HepG2 (cell line): ENCODE measurements at regions not wholly inside any gene's neighbourhood (a gene's known extent, or its start where the extent isn't known, plus 50 kb on each side); places are given as distances from the start of the nearest gene placed in this dataset.

Experiments used
- ATAC-seq: fragments of 200-7000 bp; cut with Tn5 transposase; 3 replicates; pipeline ENCODE4 v1.9.1; 2020; ENCODE audit warnings: mild to moderate bottlenecking, moderate library complexity
- BruUV-seq: library from RNA; stranded (reverse); fragments of 400-500 nt; replicated peaks from 2 replicates; lab custom pipeline; 2021; lab: Mats Ljungman, UMichigan
- CTCF ChIA-PET: fragments of 300-600 bp; formaldehyde crosslinking; extraction: SDS; loops from one replicate; lab custom pipeline; 2021; ENCODE audit warnings: low total read pairs, inconsistent platforms, low intra/inter-chr PET ratio; lab: Yijun Ruan, JAX
- POLR2A ChIA-PET: fragments of 350-600 bp; sonication (Branson Sonifier 250); formaldehyde crosslinking; loops from one replicate; lab custom pipeline; 2020; ENCODE audit warnings: antibody characterized with exemption, inconsistent platforms; lab: Yijun Ruan, JAX
- DNase-seq: peaks from one replicate; pipeline ENCODE4 v3.0.0-alpha.2; 2015; ENCODE audit warnings: low spot score
- FAIRE-seq: peaks from 3 replicates; lab custom pipeline; 2011; peaks lifted over from hg19 to GRCh38; lab: Jason Lieb, UNC
- H2AFZ ChIP-seq: one replicate; pipeline ENCODE4 v1.6.1; 2011; ENCODE audit warnings: low read length, inconsistent platforms
- H3K27ac ChIP-seq: fragments of 300-600 bp; 3 replicates; pipeline ENCODE4 v1.8.0; 2011; ENCODE audit warnings: mixed run types, mild to moderate bottlenecking, mixed read lengths, low read length, inconsistent platforms; ENCODE audit not compliant: insufficient read depth; ENCODE audit errors: extremely low read length
- H3K27me3 ChIP-seq, 2 experiments: fragments of 200-600 bp in 1 of 2; 2 replicates in 1 of 2; 3 replicates in 1 of 2; pipeline versions ENCODE4 v1.6.0 to v1.8.0; 2011; ENCODE audit warnings: low read length in 2 of 2, mild to moderate bottlenecking in 2 of 2, moderate library complexity in 2 of 2, inconsistent platforms in 1 of 2; ENCODE audit not compliant: insufficient read depth in 2 of 2, control insufficient read depth in 1 of 2
- H3K36me3 ChIP-seq, 2 experiments: fragments of 200-600 bp in 1 of 2; replicated peaks in 1 of 2; 2 replicates in 1 of 2; 3 replicates in 1 of 2; pipeline versions ENCODE4 v1.5.1 to v1.8.0; 2011; ENCODE audit warnings: low read length in 2 of 2, inconsistent platforms in 1 of 2; ENCODE audit not compliant: insufficient read depth in 2 of 2, control insufficient read depth in 1 of 2
- H3K4me1 ChIP-seq: 2 replicates; pipeline ENCODE4 v1.5.1; 2012; ENCODE audit warnings: low read length, inconsistent platforms; ENCODE audit not compliant: insufficient read depth
- H3K4me2 ChIP-seq: 2 replicates; pipeline ENCODE4 v1.6.0; 2011; ENCODE audit warnings: low read depth, low read length, inconsistent platforms
- H3K4me3 ChIP-seq, 3 experiments: fragments of 200-600 bp in 1 of 3; sonication (generic), shearing (Covaris generic) in 1 of 3; replicated peaks in 1 of 3; 2 replicates each; pipeline ENCODE4 v1.5.1; 2011 to 2016; ENCODE audit warnings: low read length in 3 of 3, inconsistent platforms in 2 of 3, low read depth in 2 of 3, mild to moderate bottlenecking in 2 of 3, control low read depth in 1 of 3, mixed read lengths in 1 of 3; ENCODE audit not compliant: insufficient read depth in 1 of 3
- H3K79me2 ChIP-seq: one replicate; pipeline ENCODE4 v1.6.1; 2011; ENCODE audit warnings: low read length, inconsistent platforms; ENCODE audit not compliant: insufficient read depth
- H3K9ac ChIP-seq: 2 replicates; pipeline ENCODE4 v1.6.0; 2011; ENCODE audit warnings: mild to moderate bottlenecking, low read depth, low read length, inconsistent platforms; ENCODE audit not compliant: insufficient read depth
- H3K9me3 ChIP-seq: 2 replicates; pipeline ENCODE4 v1.5.1; 2012; ENCODE audit warnings: mild to moderate bottlenecking, low read length
- H4K20me1 ChIP-seq: 2 replicates; pipeline ENCODE4 v1.6.0; 2011; ENCODE audit warnings: inconsistent platforms, mild to moderate bottlenecking, low read length, moderate library complexity; ENCODE audit not compliant: insufficient read depth
- CAMTA2 ChIP-seq: sonication (generic); formaldehyde crosslinking; IDR thresholded peaks from 2 replicates; pipeline ENCODE4 v1.4.0; 2020; ENCODE audit warnings: mild to moderate bottlenecking, missing genetic modification reagents, borderline replicate concordance
- CBX2 ChIP-seq, 2 experiments: fragments of 200-600 bp in 1 of 2; sonication (generic); formaldehyde crosslinking in 1 of 2; IDR thresholded peaks; 2 replicates each; pipeline versions ENCODE4 v1.7.0 to v1.8.1; 2018 to 2022; ENCODE audit warnings: low read depth in 2 of 2, low read length in 1 of 2, mild to moderate bottlenecking in 1 of 2, missing genetic modification reagents in 1 of 2
- CERS6 ChIP-seq: sonication (generic); formaldehyde crosslinking; IDR thresholded peaks from 2 replicates; pipeline ENCODE4 v1.5.0; 2020; ENCODE audit warnings: missing genetic modification reagents
- DDIT3 ChIP-seq: sonication (generic); formaldehyde crosslinking; IDR thresholded peaks from 2 replicates; pipeline ENCODE4 v1.4.0; 2020; ENCODE audit warnings: mild to moderate bottlenecking, missing genetic modification reagents
- DNMT1 ChIP-seq: sonication (generic); formaldehyde crosslinking; IDR thresholded peaks from 2 replicates; pipeline ENCODE4 v1.5.1; 2020; ENCODE audit warnings: mild to moderate bottlenecking, missing genetic modification reagents
- GPBP1L1 ChIP-seq: sonication (generic); formaldehyde crosslinking; IDR thresholded peaks from 2 replicates; pipeline ENCODE4 v1.5.0; 2020; ENCODE audit warnings: mild to moderate bottlenecking, missing genetic modification reagents
- GTF2F1 ChIP-seq: fragments of 150-350 bp; IDR thresholded peaks from 2 replicates; pipeline ENCODE4 v1.6.1; 2014; ENCODE audit warnings: low read length
- GTF3A ChIP-seq: sonication (generic); formaldehyde crosslinking; conservative IDR thresholded peaks from 2 replicates; pipeline ENCODE4 v1.4.0; 2020; ENCODE audit warnings: mild to moderate bottlenecking, missing genetic modification reagents
- HDAC2 ChIP-seq: sonication (generic); formaldehyde crosslinking; IDR thresholded peaks from 2 replicates; pipeline ENCODE4 v1.4.0; 2020; ENCODE audit warnings: missing genetic modification reagents
- HOXA7 ChIP-seq: sonication (generic); formaldehyde crosslinking; IDR thresholded peaks from 2 replicates; pipeline ENCODE4 v1.8.1; 2022; ENCODE audit warnings: mild to moderate bottlenecking, missing genetic modification reagents, moderate library complexity
- MAZ ChIP-seq, 2 experiments: sonication (generic) in 1 of 2; formaldehyde crosslinking in 1 of 2; IDR thresholded peaks; 2 replicates each; pipeline versions ENCODE4 v1.5.0 to v1.6.1; 2012 to 2020; ENCODE audit warnings: low read depth in 2 of 2, mild to moderate bottlenecking in 2 of 2, borderline replicate concordance in 1 of 2, improper control_type of control experiment in 1 of 2, low read length in 1 of 2, missing genetic modification reagents in 1 of 2, moderate library complexity in 1 of 2
- MXD4 ChIP-seq: IDR thresholded peaks from 2 replicates; pipeline ENCODE4 v1.6.1; 2016; ENCODE audit warnings: mild to moderate bottlenecking, missing biosample characterization, missing genetic modification reagents
- PRDM4 ChIP-seq: sonication (generic); formaldehyde crosslinking; IDR thresholded peaks from 2 replicates; pipeline ENCODE4 v1.9.0; 2021; ENCODE audit warnings: missing genetic modification reagents, borderline replicate concordance
- PRPF4 ChIP-seq: fragments of 200-400 bp; formaldehyde crosslinking; IDR thresholded peaks from 2 replicates; pipeline ENCODE4 v1.6.1; 2016; ENCODE audit warnings: low read length, low read depth; ENCODE audit not compliant: poor library complexity, severe bottlenecking
- RAD21 ChIP-seq: fragments of 450-650 bp; formaldehyde crosslinking; IDR thresholded peaks from 2 replicates; pipeline ENCODE4 v1.5.0; 2020; ENCODE audit warnings: mild to moderate bottlenecking
- YEATS2 ChIP-seq: sonication (generic); formaldehyde crosslinking; IDR thresholded peaks from 2 replicates; pipeline ENCODE4 v1.4.0; 2020; ENCODE audit warnings: missing genetic modification reagents, borderline replicate concordance
- ZNF431 ChIP-seq: sonication (generic); formaldehyde crosslinking; IDR thresholded peaks from 2 replicates; pipeline ENCODE4 v1.9.0; 2022; ENCODE audit warnings: missing genetic modification reagents, low read depth, mild to moderate bottlenecking, borderline replicate concordance
- ZNF513 ChIP-seq: sonication (generic); formaldehyde crosslinking; conservative IDR thresholded peaks from 2 replicates; pipeline ENCODE4 v1.5.0; 2020; ENCODE audit warnings: missing genetic modification reagents
- ZNF577 ChIP-seq: sonication (generic); formaldehyde crosslinking; IDR thresholded peaks from 2 replicates; pipeline ENCODE4 v1.4.0; 2020; ENCODE audit warnings: mild to moderate bottlenecking, low read depth, missing genetic modification reagents, borderline replicate concordance
- WGBS: methylation state at CpG from one replicate; pipeline ENCODE4 v1.1.6; 2017; ENCODE audit warnings: low lambda C conversion rate; 5-methylcytosine and 5-hydroxymethylcytosine counted together
- in situ Hi-C: cut with HindIII; loops from 2 replicates; pipeline ENCODE4 v1.10.0; 2017; ENCODE audit warnings: low pct_unique_long_range_greater_than_20kb; ENCODE audit not compliant: extremely low pct_ligation_motif_present
- intact Hi-C: fragments of 100-400 bp; cut with micrococcal nuclease; formaldehyde crosslinking; loops from one replicate; pipeline ENCODE4 v1.10.0; 2022; ENCODE audit not compliant: unreplicated experiment

- CTCF ChIA-PET, result no interaction called here
- no peaks in the 10 kb centered on the region for H3K36me3 ChIP-seq
- no peak overlapping the region for H3K27ac ChIP-seq
- no peak for DNase-seq
- in situ Hi-C loops, result no loop called here
- H2AFZ ChIP-seq, result no peak overlapping the region
- no peaks in the 10 kb centered on the region for H3K9me3 ChIP-seq
- H4K20me1 ChIP-seq, result no peaks in the 10 kb centered on the region
- POLR2A ChIA-PET, result no interaction called here
- H3K4me3 ChIP-seq, result no peak overlapping the region
- WGBS, result 61% methylated on average over 3 of the region's 3 CpGs
- intact Hi-C loops, result no loop called here
- no peak overlapping the region for H3K4me2 ChIP-seq
- FAIRE-seq, result no peak
- H3K79me2 ChIP-seq, result no peaks in the 10 kb centered on the region
- BruUV-seq, result no TSS peak
- no peak overlapping the region for H3K9ac ChIP-seq
- ATAC-seq, result no peak
- H3K27me3 ChIP-seq, result no peaks in the 10 kb centered on the region
- no peaks in the 10 kb centered on the region for H3K4me1 ChIP-seq
- TF ChIP-seq GPBP1L1 (CRISPR knock-in tag) (no peak), DNMT1 (CRISPR knock-in tag) (no peak), GTF3A (CRISPR knock-in tag) (no peak), PRDM4 (CRISPR knock-in tag) (no peak), ZNF431 (CRISPR knock-in tag) (no peak), CAMTA2 (CRISPR knock-in tag) (no peak), RAD21 (CRISPR knock-in tag) (no peak), MXD4 (CRISPR knock-in tag) (no peak), PRPF4 (no peak), DDIT3 (CRISPR knock-in tag) (no peak), YEATS2 (CRISPR knock-in tag) (no peak), MAZ (IDR thresholded peaks at IDR 0.05; ENCODE audit: borderline replicate concordance, low read depth, low read length) (no peak), MAZ (CRISPR knock-in tag; IDR thresholded peaks at IDR 0.05; ENCODE audit: low read depth) (no peak), HOXA7 (CRISPR knock-in tag) (no peak), GTF2F1 (no peak), HDAC2 (CRISPR knock-in tag) (no peak), ZNF577 (CRISPR knock-in tag) (no peak), CBX2 (IDR thresholded peaks at IDR 0.05; ENCODE audit: low read depth, low read length) (no peak), CBX2 (CRISPR knock-in tag; IDR thresholded peaks at IDR 0.05; ENCODE audit: low read depth) (no peak), ZNF513 (no peak), CERS6 (no peak)
These were observed 224.3 kb upstream of the CTSO start for GRCh38 chr4:156177941-156178340.
